Esophagus mucosa (tissue), 1 donor: ENCODE measurements at regions not wholly inside any gene's neighbourhood (a gene's known extent, or its start where the extent isn't known, plus 50 kb on each side); places are given as distances from the start of the nearest gene placed in this dataset.

Experiments used
- ATAC-seq: fragments of 200-7000 bp; cut with Tn5 transposase; one replicate; pipeline ENCODE4 v1.9.1; 2020
- donor health status: DM: yes; HTN: yes; CAD: no.

GRCh38 chr7:155360495-155361345, 63.0 kb downstream of the INSIG1 start:
- ATAC-seq, result no peak

- no peak for ATAC-seq
These were observed 63.6 kb downstream of the INSIG1 start for GRCh38 chr7:155361346-155361680.

- ATAC-seq, result no peak
These were observed 64.3 kb downstream of the INSIG1 start for GRCh38 chr7:155361947-155362346.

- no peak for ATAC-seq
These were observed 64.9 kb downstream of the INSIG1 start for GRCh38 chr7:155362380-155363145.

- ATAC-seq, result no peak
These were observed 65.5 kb downstream of the INSIG1 start for GRCh38 chr7:155363146-155363539.

- no peak for ATAC-seq
These were observed 66.3 kb downstream of the INSIG1 start for GRCh38 chr7:155363852-155364600.

GRCh38 chr7:155365146-155365874, 67.6 kb downstream of the INSIG1 start:
- ATAC-seq, result no peak

GRCh38 chr7:155368894-155369600, 71.4 kb downstream of the INSIG1 start:
- no peak for ATAC-seq

GRCh38 chr7:155369766-155370165, 72.1 kb downstream of the INSIG1 start:
- no peak for ATAC-seq

- ATAC-seq, result no peak
These were observed 73.7 kb downstream of the INSIG1 start for GRCh38 chr7:155371331-155371883.

- ATAC-seq, result no peak
These were observed 74.5 kb downstream of the INSIG1 start for GRCh38 chr7:155371884-155372781.

- no peak for ATAC-seq
These were observed 75.2 kb downstream of the INSIG1 start for GRCh38 chr7:155372782-155373358.

- no peak for ATAC-seq
These were observed 75.9 kb downstream of the INSIG1 start for GRCh38 chr7:155373359-155374273.

- no peak for ATAC-seq
These were observed 76.9 kb downstream of the INSIG1 start for GRCh38 chr7:155374276-155375252.

- ATAC-seq, result no peak
These were observed 77.9 kb downstream of the INSIG1 start for GRCh38 chr7:155375337-155376277.

GRCh38 chr7:155377071-155377837, 79.6 kb downstream of the INSIG1 start:
- no peak for ATAC-seq
